Natural killer cell (primary cell): ENCODE measurements at regions not wholly inside any gene's neighbourhood (a gene's known extent, or its start where the extent isn't known, plus 50 kb on each side); places are given as distances from the start of the nearest gene placed in this dataset.

ENCODE experiments used
- ATAC-seq, 3 donors: fragments of 150-1000 bp in 2 of 3; fragments of 200-7000 bp in 1 of 3; cut with Tn5 transposase; 1 replicate in 1 of 3; 2 replicates in 2 of 3; pipeline ENCODE4 v1.10.0; 2021; ENCODE audit warnings: mild to moderate bottlenecking in 2 of 3, moderate library complexity in 2 of 3
- DNase-seq, 2 donors: peaks; one replicate each; pipeline versions ENCODE4 v3.0.0 to v3.0.0-alpha.2; 2013 to 2021; ENCODE audit warnings: mixed read lengths in 1 of 2
- H3K27ac ChIP-seq: one replicate; pipeline ENCODE4 v1.5.1; 2013; ENCODE audit warnings: mild to moderate bottlenecking, low read length
- H3K27me3 ChIP-seq: one replicate; pipeline ENCODE4 v1.6.1; 2013; ENCODE audit warnings: low read length; ENCODE audit not compliant: control insufficient read depth, insufficient read depth
- H3K36me3 ChIP-seq: one replicate; pipeline ENCODE4 v1.6.1; 2013; ENCODE audit warnings: low read length; ENCODE audit not compliant: control insufficient read depth, insufficient read depth
- H3K4me1 ChIP-seq: one replicate; pipeline ENCODE4 v1.6.1; 2013; ENCODE audit warnings: low read length; ENCODE audit not compliant: control insufficient read depth, insufficient read depth
- H3K4me3 ChIP-seq: one replicate; pipeline ENCODE4 v1.5.1; 2013; ENCODE audit warnings: low read length
- H3K9me3 ChIP-seq: one replicate; pipeline ENCODE4 v1.6.1; 2013; ENCODE audit warnings: low read length; ENCODE audit not compliant: control insufficient read depth, insufficient read depth
- H3K27ac Mint-ChIP-seq, 2 donors: one replicate each; pipeline ENCODE4 v1.8.0; 2022; ENCODE audit warnings: mild to moderate bottlenecking in 2 of 2, mixed read lengths in 2 of 2, moderate library complexity in 1 of 2
- H3K27me3 Mint-ChIP-seq, 2 donors: one replicate each; pipeline ENCODE4 v1.8.0; 2022; ENCODE audit warnings: low read depth in 2 of 2, mixed read lengths in 2 of 2
- H3K36me3 Mint-ChIP-seq: one replicate; pipeline ENCODE4 v1.8.0; 2022; ENCODE audit warnings: mixed read lengths
- H3K4me1 Mint-ChIP-seq, 2 donors: one replicate each; pipeline ENCODE4 v1.8.0; 2022; ENCODE audit warnings: mixed read lengths in 2 of 2
- H3K4me3 Mint-ChIP-seq: one replicate; pipeline ENCODE4 v1.8.0; 2022; ENCODE audit warnings: mild to moderate bottlenecking, moderate library complexity, mixed read lengths
- H3K9me3 Mint-ChIP-seq, 2 donors: one replicate each; pipeline ENCODE4 v1.8.0; 2022; ENCODE audit warnings: mixed read lengths in 2 of 2
- WGBS: methylation state at CpG from one replicate; pipeline ENCODE4 v1.1.7; 2013; ENCODE audit warnings: missing lambda C conversion rate; ENCODE audit not compliant: insufficient coverage; 5-methylcytosine and 5-hydroxymethylcytosine counted together
- intact Hi-C: fragments of 100-400 bp; cut with micrococcal nuclease; formaldehyde crosslinking; loops from one replicate; pipeline ENCODE4 v1.14.2; 2022
- TF ChIP-seq, protein P1 (sequence below): fragments of 200-600 bp; IDR thresholded peaks from one replicate; pipeline ENCODE4 v1.8.0; 2022; ENCODE audit warnings: antibody characterized with exemption

DNA sequence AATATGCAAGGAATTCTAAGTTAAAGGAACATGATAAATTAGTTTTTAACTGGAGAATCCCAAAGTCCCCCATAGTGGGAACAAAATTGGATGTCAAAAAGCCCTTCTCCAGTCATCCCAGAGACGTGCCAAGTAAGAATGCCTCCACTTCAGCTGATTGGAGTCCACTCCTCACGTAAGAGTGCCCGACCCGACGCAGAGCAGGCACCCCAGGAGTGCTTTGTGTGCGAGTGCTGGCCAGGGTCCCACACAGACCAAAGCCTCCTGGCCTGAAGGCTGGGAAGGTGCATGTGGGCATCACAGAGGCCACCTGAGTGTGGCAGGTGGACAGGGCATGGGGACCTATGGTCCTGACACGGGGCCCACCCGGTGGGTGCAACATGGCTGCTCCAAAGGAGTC, 183.5 kb downstream of the GLI2 start:
- 91% methylated on average over 8 of the region's 8 CpGs for WGBS
- no peak for ATAC-seq

DNA sequence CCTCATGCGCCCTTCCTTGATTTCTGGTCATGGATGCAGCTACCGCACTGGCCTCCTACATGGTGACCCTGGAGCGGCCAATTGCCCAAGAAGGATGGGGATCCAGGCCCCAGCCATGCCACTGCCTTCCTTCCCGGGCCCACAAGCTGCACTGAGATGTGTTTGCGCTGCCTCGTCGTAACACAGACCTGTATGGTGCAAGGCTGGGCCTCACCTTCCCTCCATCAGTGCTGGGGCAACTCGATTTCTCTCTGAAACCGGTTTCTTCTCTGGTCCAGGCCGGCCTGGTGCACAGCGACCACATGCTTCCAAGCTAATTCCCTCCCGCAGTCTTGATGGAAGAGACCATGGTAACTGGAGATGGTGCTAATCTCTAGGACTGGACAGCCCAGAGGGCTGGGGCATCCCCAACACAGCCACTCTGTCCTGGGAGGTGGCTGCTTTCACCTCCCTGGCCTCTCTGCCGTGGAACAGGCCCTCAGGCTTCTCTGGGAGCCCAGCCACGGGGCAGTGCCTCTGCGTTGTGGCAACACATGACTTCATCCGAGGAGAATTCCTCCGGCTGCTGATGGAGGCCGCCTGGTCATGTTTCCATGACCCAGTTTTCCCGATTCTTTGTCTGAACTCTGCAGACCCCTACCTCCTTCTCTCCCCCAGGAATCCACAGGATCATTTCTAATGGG, 184.2 kb downstream of the GLI2 start:
- H3K4me1 ChIP-seq = no peaks in the 10 kb centered on the region
- H3K27me3 Mint-ChIP-seq = no peaks in the 10 kb centered on the region
- no peak overlapping the region for H3K27ac ChIP-seq
- TF ChIP-seq, protein P1, sequence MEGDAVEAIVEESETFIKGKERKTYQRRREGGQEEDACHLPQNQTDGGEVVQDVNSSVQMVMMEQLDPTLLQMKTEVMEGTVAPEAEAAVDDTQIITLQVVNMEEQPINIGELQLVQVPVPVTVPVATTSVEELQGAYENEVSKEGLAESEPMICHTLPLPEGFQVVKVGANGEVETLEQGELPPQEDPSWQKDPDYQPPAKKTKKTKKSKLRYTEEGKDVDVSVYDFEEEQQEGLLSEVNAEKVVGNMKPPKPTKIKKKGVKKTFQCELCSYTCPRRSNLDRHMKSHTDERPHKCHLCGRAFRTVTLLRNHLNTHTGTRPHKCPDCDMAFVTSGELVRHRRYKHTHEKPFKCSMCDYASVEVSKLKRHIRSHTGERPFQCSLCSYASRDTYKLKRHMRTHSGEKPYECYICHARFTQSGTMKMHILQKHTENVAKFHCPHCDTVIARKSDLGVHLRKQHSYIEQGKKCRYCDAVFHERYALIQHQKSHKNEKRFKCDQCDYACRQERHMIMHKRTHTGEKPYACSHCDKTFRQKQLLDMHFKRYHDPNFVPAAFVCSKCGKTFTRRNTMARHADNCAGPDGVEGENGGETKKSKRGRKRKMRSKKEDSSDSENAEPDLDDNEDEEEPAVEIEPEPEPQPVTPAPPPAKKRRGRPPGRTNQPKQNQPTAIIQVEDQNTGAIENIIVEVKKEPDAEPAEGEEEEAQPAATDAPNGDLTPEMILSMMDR = no peak
- H3K4me3 Mint-ChIP-seq = no peak overlapping the region
- intact Hi-C loops = no loop called here
- 90% methylated on average over 19 of the region's 19 CpGs for WGBS
- no peaks in the 10 kb centered on the region for H3K4me1 Mint-ChIP-seq
- H3K9me3 Mint-ChIP-seq = no peaks in the 10 kb centered on the region
- no peaks in the 10 kb centered on the region for H3K27me3 ChIP-seq
- no peak for ATAC-seq
- H3K36me3 Mint-ChIP-seq = no peaks in the 10 kb centered on the region
- no peak overlapping the region for H3K4me3 ChIP-seq
- no peaks in the 10 kb centered on the region for H3K9me3 ChIP-seq
- no peak overlapping the region for H3K27ac Mint-ChIP-seq
- DNase-seq = no peak
- H3K36me3 ChIP-seq = no peaks in the 10 kb centered on the region

More for the DNA sequence above, 183.5 kb downstream of the GLI2 start:
- no peak for DNase-seq
- Mint-ChIP-seq H3K4me1 (no peaks in the 10 kb centered on the region), H3K9me3 (no peaks in the 10 kb centered on the region), H3K27me3 (no peaks in the 10 kb centered on the region), H3K36me3 (no peaks in the 10 kb centered on the region), H3K4me3 (no peak overlapping the region), H3K27ac (no peak overlapping the region)
- Histone ChIP-seq H3K27ac (no peak overlapping the region), H3K9me3 (no peaks in the 10 kb centered on the region), H3K27me3 (no peaks in the 10 kb centered on the region), H3K4me1 (no peaks in the 10 kb centered on the region), H3K36me3 (no peaks in the 10 kb centered on the region), H3K4me3 (no peak overlapping the region)
- intact Hi-C loops = no loop called here
- TF ChIP-seq, protein P1 = no peak

DNA sequence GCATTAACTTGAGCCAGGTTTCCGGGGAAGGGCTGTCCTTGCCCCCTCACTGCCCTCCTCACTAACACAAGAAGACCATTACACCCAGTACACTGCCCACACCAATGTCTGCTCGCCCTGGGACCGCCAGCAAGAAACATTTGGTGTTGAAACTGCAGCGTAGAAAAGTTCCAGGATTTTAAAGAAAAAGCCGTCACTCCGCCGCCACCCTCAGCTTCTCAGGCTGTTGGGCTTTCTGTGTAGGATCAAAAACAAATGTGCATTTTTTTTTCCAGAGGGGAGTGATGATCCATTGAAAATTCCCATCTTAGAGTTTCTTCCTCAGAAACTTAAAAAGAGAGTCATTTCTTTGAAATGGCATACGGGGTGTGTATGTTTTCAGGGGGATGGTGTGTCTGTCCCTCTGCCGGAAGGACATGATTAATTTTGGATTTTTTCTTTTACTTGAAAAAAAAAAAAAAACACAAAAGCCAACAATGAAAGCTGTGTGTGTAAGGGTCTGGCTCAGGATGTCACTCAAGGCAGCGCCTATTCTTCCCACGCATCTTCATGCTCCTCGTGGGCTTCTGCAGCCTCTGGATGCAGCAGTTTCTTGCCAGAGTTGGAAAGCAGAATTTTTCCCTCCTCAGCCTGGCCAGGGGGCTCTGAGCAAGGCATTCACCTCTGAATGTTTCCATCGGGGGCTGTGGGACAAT, 184.9 kb downstream of the GLI2 start:
- H3K27me3 Mint-ChIP-seq = no peaks in the 10 kb centered on the region
- Histone ChIP-seq H3K9me3 (no peaks in the 10 kb centered on the region), H3K27ac (no peak overlapping the region), H3K27me3 (no peaks in the 10 kb centered on the region), H3K4me3 (no peak overlapping the region), H3K36me3 (no peaks in the 10 kb centered on the region), H3K4me1 (no peaks in the 10 kb centered on the region)
- WGBS = 90% methylated on average over 11 of the region's 13 CpGs
- DNase-seq (no peak), ATAC-seq (no peak)
- H3K36me3 Mint-ChIP-seq = no peaks in the 10 kb centered on the region
- intact Hi-C loops = no loop called here
- H3K9me3 Mint-ChIP-seq = no peaks in the 10 kb centered on the region
- TF ChIP-seq, protein P1 = no peak
- H3K27ac Mint-ChIP-seq = no peak overlapping the region
- H3K4me3 Mint-ChIP-seq = no peak overlapping the region
- H3K4me1 Mint-ChIP-seq = no peaks in the 10 kb centered on the region

DNA sequence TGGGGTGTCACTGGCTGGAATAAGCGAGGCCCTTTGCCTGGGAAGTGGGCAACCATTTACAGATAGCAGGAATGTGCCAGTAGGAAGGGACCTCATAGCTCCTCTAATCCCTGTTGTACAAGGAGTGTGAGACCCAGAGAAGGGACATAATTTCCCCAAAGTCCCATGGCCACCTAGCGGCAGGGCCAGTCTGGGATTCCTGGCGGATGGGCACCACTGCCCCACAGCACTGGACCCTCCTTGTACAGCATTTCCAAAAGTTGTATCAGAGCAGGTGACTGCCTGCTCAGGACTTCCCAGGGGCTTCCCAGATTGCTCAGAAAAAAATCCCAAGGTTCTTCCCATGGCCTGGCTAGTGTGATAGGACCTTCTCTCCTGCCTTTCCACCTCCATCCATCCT, 185.8 kb downstream of the GLI2 start:
- no peak for DNase-seq
- no peaks in the 10 kb centered on the region for H3K36me3 Mint-ChIP-seq
- 94% methylated on average over 3 of the region's 3 CpGs for WGBS
- TF ChIP-seq, protein P1 = no peak
- Histone ChIP-seq H3K4me3 (no peak overlapping the region), H3K27ac (no peak overlapping the region), H3K27me3 (no peaks in the 10 kb centered on the region), H3K36me3 (no peaks in the 10 kb centered on the region), H3K9me3 (no peaks in the 10 kb centered on the region), H3K4me1 (no peaks in the 10 kb centered on the region)
- H3K27me3 Mint-ChIP-seq = no peaks in the 10 kb centered on the region
- no peak overlapping the region for H3K4me3 Mint-ChIP-seq
- intact Hi-C loops = no loop called here
- ATAC-seq = no peak
- H3K27ac Mint-ChIP-seq = no peak overlapping the region
- no peaks in the 10 kb centered on the region for H3K9me3 Mint-ChIP-seq
- H3K4me1 Mint-ChIP-seq = no peaks in the 10 kb centered on the region
